Stomach smooth muscle (tissue), 2 donors: ENCODE measurements at regions not wholly inside any gene's neighbourhood (a gene's known extent, or its start where the extent isn't known, plus 50 kb on each side); places are given as distances from the start of the nearest gene placed in this dataset.

ENCODE experiments used
- H3K27ac ChIP-seq: one replicate; pipeline ENCODE4 v1.7.0; 2013; ENCODE audit warnings: mild to moderate bottlenecking, low read length, inconsistent platforms
- H3K27me3 ChIP-seq, 2 donors: one replicate each; pipeline ENCODE4 v1.7.0; 2013; ENCODE audit warnings: low read length in 2 of 2; ENCODE audit not compliant: insufficient read depth in 2 of 2, control insufficient read depth in 1 of 2
- H3K36me3 ChIP-seq, 2 donors: one replicate each; pipeline ENCODE4 v1.7.0; 2013; ENCODE audit warnings: low read length in 2 of 2; ENCODE audit not compliant: control insufficient read depth in 2 of 2, insufficient read depth in 2 of 2
- H3K4me1 ChIP-seq: one replicate; pipeline ENCODE4 v1.7.0; 2013; ENCODE audit warnings: low read length; ENCODE audit not compliant: control insufficient read depth, insufficient read depth
- H3K4me3 ChIP-seq, 2 donors: one replicate each; pipeline ENCODE4 v1.7.0; 2013; ENCODE audit warnings: low read length in 2 of 2
- H3K9ac ChIP-seq, 2 donors: one replicate each; pipeline ENCODE4 v1.7.0; 2013; ENCODE audit warnings: low read length in 2 of 2, mild to moderate bottlenecking in 1 of 2
- H3K9me3 ChIP-seq, 2 donors: one replicate each; pipeline ENCODE4 v1.7.0; 2013; ENCODE audit warnings: low read length in 2 of 2; ENCODE audit not compliant: control insufficient read depth in 2 of 2
- donor health status: healthy.
- donor health status: Pancreatic carcinoma.

GRCh38 chr18:47549021-47549540, 297.6 kb upstream of the SKOR2 start:
- Histone ChIP-seq H3K4me1 (no peaks in the 10 kb centered on the region), H3K9ac (no peak overlapping the region), H3K36me3 (no peaks in the 10 kb centered on the region), H3K27me3 (peaks cover 2 to 6% of the 10 kb centered on the region in 2 donors), H3K9me3 (no peaks in the 10 kb centered on the region), H3K4me3 (no peak overlapping the region), H3K27ac (no peak overlapping the region)

GRCh38 chr18:47547539-47548202, 296.2 kb upstream of the SKOR2 start:
- Histone ChIP-seq H3K9me3 (no peaks in the 10 kb centered on the region), H3K9ac (no peak overlapping the region), H3K27me3 (peaks cover 2 to 4% of the 10 kb centered on the region in 2 donors), H3K36me3 (no peaks in the 10 kb centered on the region), H3K27ac (no peak overlapping the region), H3K4me3 (no peak overlapping the region), H3K4me1 (no peaks in the 10 kb centered on the region)

GRCh38 chr18:47545613-47546012, 294.2 kb upstream of the SKOR2 start:
- no peaks in the 10 kb centered on the region for H3K36me3 ChIP-seq

GRCh38 chr18:47543080-47543479, 291.6 kb upstream of the SKOR2 start:
- Histone ChIP-seq H3K27ac (no peak overlapping the region), H3K27me3 (no peaks in the 10 kb centered on the region), H3K36me3 (no peaks in the 10 kb centered on the region), H3K4me3 (no peak overlapping the region), H3K9me3 (no peaks in the 10 kb centered on the region), H3K9ac (no peak overlapping the region), H3K4me1 (no peaks in the 10 kb centered on the region)

More at GRCh38 chr18:47545613-47546012, 294.2 kb upstream of the SKOR2 start:
- Histone ChIP-seq H3K27me3 (no peaks in the 10 kb centered on the region), H3K27ac (no peak overlapping the region), H3K4me3 (no peak overlapping the region), H3K9ac (no peak overlapping the region), H3K9me3 (no peaks in the 10 kb centered on the region), H3K4me1 (no peaks in the 10 kb centered on the region)

- no peaks in the 10 kb centered on the region for H3K27me3 ChIP-seq
- no peak overlapping the region for H3K4me3 ChIP-seq
- H3K27ac ChIP-seq, result no peak overlapping the region
- H3K9ac ChIP-seq, result no peak overlapping the region
- no peaks in the 10 kb centered on the region for H3K36me3 ChIP-seq
- H3K9me3 ChIP-seq, result no peaks in the 10 kb centered on the region
- H3K4me1 ChIP-seq, result no peaks in the 10 kb centered on the region
Observed at GRCh38 chr18:47542551-47542950, 291.1 kb upstream of the SKOR2 start.

- Histone ChIP-seq H3K27ac (no peak overlapping the region), H3K27me3 (peaks cover 7 to 8% of the 10 kb centered on the region in 2 donors), H3K36me3 (no peaks in the 10 kb centered on the region), H3K9ac (no peak overlapping the region), H3K4me1 (no peaks in the 10 kb centered on the region), H3K9me3 (no peaks in the 10 kb centered on the region), H3K4me3 (no peak overlapping the region)
Observed at GRCh38 chr18:47531717-47532116, 280.3 kb upstream of the SKOR2 start.

- Histone ChIP-seq H3K36me3 (no peaks in the 10 kb centered on the region), H3K9ac (no peak overlapping the region), H3K27me3 (peaks cover 7 to 8% of the 10 kb centered on the region in 2 donors), H3K27ac (no peak overlapping the region), H3K4me1 (no peaks in the 10 kb centered on the region), H3K9me3 (no peaks in the 10 kb centered on the region), H3K4me3 (no peak overlapping the region)
Observed at GRCh38 chr18:47530695-47531094, 279.2 kb upstream of the SKOR2 start.

- Histone ChIP-seq H3K9me3 (peaks cover 0 to 3% of the 10 kb centered on the region in 2 donors), H3K4me3 (no peak overlapping the region), H3K27ac (no peak overlapping the region), H3K9ac (no peak overlapping the region), H3K27me3 (peaks cover 8 to 9% of the 10 kb centered on the region in 2 donors), H3K36me3 (no peaks in the 10 kb centered on the region), H3K4me1 (no peaks in the 10 kb centered on the region)
Observed at GRCh38 chr18:47528343-47528742, 276.9 kb upstream of the SKOR2 start.

GRCh38 chr18:47526147-47526546, 274.7 kb upstream of the SKOR2 start:
- Histone ChIP-seq H3K27ac (no peak overlapping the region), H3K27me3 (peaks cover 2 to 4% of the 10 kb centered on the region in 2 donors), H3K4me3 (no peak overlapping the region), H3K4me1 (no peaks in the 10 kb centered on the region), H3K36me3 (no peaks in the 10 kb centered on the region), H3K9me3 (peaks cover 0 to 3% of the 10 kb centered on the region in 2 donors), H3K9ac (no peak overlapping the region)

- H3K4me3 ChIP-seq, result no peak overlapping the region
- peaks cover 0 to 3% of the 10 kb centered on the region in 2 donors for H3K9me3 ChIP-seq
- H3K27ac ChIP-seq, result no peak overlapping the region
- H3K36me3 ChIP-seq, result no peaks in the 10 kb centered on the region
- H3K4me1 ChIP-seq, result no peaks in the 10 kb centered on the region
- no peak overlapping the region for H3K9ac ChIP-seq
- H3K27me3 ChIP-seq, result peaks cover 2 to 4% of the 10 kb centered on the region in 2 donors
Observed at GRCh38 chr18:47522359-47522758, 270.9 kb upstream of the SKOR2 start.

- no peak overlapping the region for H3K27ac ChIP-seq
Observed at GRCh38 chr18:47520263-47520662, 268.8 kb upstream of the SKOR2 start.

More at GRCh38 chr18:47520263-47520662, 268.8 kb upstream of the SKOR2 start:
- H3K4me3 ChIP-seq, result no peak overlapping the region
- H3K27me3 ChIP-seq, result peaks cover 0 to under 1% of the 10 kb centered on the region in 2 donors
- H3K4me1 ChIP-seq, result no peaks in the 10 kb centered on the region
- no peak overlapping the region for H3K9ac ChIP-seq
- peaks cover 0 to under 1% of the 10 kb centered on the region in 2 donors for H3K9me3 ChIP-seq
- no peaks in the 10 kb centered on the region for H3K36me3 ChIP-seq
